Activated CD8-positive, alpha-beta memory T cell treated with anti-CD3 and anti-CD28 coated beads for 48 hours (primary cell): ENCODE measurements at regions not wholly inside any gene's neighbourhood (a gene's known extent, or its start where the extent isn't known, plus 50 kb on each side); places are given as distances from the start of the nearest gene placed in this dataset.
"Not testable (repeated sequence)": the region's sequence is repeated elsewhere in the genome, so short reads cannot be mapped to it uniquely, and the experiment has no call there.

ENCODE experiments used
- DNase-seq, 3 experiments: peaks; one replicate each; pipeline ENCODE4 v3.0.0-alpha.2; 2020; ENCODE audit warnings: low read depth in 2 of 3, low spot score in 2 of 3

DNA sequence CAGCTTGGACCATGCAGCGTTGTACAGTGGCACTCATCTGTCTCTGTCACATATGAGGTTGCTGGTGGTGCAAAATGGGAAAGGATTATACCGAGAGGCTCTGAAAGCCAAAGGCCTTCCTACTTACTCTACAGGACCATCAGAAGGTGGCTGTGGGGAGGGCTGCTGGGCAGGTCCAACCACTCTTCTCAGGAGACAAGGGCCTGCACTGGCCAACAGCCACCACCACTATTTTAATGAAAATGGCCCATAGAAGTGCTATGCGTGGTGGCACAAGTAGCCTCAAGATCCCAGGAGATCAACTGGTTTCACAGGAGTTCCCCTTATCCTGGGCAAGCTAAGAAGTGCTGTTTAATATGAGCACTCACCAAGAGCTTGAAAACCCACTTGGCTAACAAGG is 52.3 kb downstream of the MRPL57 start:
- DNase-seq = no peak

DNA sequence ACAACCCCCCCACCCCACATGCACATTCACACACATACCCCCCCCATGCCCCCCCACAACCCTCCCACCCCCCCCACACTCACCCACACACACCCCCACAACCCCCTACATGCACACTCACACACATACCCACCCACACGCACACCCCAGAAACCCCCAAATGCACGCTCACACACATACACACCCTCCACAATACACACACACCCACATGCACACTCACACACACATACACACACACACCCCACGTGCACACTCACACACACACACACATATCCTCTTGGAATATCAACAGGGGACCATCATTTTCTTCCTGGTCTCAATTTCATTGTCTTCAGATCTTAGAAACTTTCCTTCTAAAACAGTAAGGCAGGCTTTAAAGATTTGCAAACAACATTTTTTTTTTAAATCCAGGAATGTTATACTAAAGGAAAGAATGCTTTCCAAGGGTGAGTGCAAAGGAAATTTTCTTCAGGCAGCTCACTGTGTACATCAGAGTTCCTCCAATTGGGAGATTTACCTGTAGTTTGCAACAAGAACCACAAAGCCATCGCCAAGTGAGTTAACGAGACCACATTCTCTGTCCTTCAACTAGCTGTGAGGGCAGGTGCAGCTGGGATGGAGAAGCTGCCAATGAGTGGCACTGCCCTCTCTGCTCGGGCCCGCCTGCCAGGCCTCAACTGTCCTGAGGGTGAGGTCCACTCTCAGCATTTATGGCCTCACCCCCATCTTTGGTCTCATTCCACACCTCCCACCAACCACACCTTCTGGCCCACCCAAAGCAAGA is 53.0 kb downstream of the MRPL57 start:
- DNase-seq = no peak

DNA sequence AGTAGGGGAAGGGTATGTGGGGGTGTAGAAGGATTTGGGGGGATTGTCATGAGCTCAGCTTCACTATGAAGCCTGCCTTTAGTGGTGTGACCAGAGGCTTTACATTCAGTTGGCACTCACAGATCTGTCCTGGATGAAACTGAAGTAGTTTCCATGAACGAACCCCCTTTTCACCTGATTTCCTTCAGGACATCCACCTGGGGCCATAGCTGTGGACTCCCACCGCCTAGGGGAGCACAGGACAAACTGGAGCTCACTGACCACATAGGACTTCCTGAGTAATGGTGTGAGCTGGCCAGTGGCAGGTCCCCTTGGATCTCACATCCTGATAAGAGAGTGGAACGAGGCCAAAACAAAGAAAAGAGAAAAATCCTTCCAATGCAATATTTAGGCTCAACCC is 54.1 kb downstream of the MRPL57 start:
- no peak for DNase-seq

DNA sequence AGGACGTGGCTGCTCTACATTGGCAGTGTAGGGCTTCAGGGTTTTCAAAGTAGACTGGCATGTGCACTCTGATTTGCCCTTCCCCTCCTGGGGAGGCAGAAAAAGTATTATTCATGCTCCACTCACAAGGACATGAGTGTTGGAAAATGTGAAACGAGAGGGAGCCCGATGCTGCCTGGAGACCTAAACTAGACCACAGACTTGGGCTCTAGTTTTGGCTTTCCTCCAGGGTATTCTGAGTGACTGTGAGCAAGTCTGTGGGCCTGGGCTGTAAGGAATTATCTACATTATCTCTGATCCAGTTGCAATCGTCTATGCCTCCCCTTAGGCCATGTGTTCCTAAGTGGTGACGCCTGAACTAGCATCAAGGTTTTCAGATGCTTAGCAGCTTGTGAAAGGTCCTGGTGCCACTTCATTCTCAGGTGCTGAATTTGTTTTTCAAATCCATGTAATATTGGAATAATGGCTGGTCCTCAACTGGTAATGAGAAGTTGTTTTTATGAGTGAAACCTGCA is 55.0 kb downstream of the MRPL57 start:
- DNase-seq = no peak

DNA sequence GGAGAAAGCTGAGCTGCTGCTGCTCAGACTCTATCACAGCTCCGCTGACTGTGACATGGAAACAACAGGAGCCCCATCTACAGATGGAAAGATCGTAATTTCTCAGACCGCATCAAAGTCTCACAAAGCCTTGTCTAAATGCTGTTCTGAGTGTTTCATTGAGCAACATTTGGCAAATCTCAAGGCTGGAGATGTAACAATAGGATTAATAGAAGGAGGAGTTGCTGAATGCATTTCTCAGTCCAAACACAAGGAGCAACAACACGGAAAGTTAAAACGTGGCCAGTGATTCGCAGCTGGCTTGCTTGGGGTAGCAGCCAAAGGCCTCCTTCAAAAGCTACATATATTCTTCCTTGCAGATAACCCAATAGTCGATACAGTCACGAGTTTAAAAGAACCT is 55.7 kb downstream of the MRPL57 start:
- no peak for DNase-seq

DNA sequence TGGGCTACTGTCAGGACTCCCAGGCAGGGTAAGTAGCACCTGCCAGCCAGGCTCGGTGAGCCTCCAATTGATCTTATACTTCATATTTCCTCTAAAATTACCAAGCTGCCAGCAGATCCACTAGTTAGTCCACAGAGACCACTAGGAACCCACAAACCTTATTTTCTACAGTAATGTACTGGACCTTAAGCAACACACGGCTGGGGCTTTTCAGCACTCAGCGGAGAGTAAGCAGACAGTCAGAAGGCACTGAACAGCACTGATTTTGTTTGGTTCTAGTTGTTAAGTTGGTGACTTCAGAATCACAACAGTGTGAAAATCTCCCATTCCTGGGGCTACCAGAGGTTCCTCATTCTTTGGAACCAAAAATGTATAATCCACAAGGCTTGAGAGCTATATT is 56.1 kb downstream of the MRPL57 start:
- DNase-seq = no peak

DNA sequence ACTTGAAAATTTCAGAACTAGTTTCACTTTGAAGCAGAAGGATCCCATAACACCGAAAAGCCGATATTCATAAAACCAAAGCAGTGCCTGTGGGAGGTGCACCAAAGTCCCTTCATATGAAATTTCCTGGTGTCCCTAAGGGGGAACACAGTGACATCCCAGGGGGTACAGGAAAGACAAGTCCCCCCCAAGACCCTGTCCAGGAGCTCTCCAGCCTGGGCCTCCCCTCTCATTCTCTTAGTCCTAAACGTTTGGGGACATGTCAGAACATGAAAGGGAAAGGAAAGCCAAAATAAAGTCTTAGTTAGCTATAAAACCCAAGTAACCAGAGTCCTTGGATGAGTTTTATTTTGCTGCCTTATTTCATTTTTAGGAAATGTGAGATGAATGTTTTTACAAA is 56.6 kb downstream of the MRPL57 start:
- no peak for DNase-seq

DNA sequence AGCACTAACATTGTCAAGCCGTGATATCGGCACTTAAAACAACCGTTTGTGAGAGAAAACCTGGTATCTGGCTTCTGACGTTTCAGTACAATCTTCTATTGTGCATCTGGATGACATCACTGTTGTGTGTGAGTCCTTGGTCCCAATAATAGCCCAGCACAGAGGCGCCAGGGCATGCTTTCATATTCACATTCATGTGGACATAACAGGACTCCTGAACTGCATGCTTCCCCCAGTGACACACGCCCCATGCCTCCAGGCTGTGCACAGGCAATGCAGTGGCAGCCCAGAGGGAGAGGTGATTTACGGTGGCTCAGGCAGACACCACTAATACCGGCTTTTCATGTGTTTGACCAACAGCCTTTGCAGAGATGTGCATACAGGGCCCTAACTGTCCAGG is 58.1 kb downstream of the MRPL57 start:
- DNase-seq = no peak

DNA sequence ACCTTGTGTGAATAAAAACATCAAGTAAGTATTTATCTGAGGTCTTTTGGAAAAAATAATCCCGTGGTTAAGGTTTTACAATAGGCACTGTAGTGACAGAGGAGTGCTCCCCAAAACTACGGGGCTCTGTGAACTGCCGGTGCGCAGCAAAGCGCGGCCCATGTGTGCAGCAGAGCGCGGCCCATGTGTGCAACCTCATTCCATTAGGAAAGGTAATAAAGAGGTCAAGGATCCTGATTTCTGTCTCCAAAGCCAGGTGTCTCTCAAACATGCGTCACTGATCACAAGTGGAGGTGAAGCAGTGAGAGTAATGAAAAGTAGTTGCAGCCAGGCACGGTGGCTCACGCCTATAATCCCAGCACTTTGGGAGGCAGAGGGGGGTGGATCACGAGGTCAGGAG is 58.7 kb downstream of the MRPL57 start:
- no peak for DNase-seq

DNA sequence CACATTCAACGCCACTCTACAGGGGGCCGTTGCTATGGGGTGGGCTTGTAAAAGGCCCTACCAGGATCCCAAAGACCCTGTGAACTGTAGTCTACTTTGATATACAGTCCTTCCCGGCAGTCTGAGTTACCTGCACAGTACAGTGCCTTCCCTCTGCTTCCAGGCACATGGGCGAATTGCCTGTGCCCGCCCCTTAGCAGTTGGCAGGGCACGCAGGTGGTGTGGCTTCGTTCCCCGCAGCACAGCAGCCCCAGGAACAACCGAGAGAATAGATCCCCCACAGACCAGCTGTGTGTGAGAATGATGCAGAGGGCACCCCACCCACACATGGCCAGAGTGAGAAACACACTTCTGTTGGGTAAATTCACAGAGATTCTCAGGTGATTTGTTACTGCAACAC is 60.6 kb downstream of the MRPL57 start:
- no peak for DNase-seq

DNA sequence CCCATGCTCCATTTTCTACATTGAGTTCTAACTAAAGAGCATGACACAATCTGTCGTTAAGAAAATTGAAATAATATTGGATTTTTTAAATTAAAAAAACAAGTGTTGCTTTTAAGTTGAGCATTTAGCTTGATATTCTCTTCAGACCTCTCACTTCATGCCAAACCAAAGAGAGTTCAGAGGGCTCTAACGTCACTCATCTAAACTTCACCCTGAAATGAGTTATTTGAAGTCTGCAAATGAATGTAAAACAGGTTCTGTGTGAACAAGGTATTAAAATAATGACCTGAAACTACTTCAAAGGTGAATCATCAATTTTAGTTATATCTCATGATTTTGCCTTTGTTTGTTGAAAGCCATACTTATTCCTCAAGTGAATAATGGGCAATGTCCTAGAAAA is 61.8 kb downstream of the MRPL57 start:
- DNase-seq = no peak

DNA sequence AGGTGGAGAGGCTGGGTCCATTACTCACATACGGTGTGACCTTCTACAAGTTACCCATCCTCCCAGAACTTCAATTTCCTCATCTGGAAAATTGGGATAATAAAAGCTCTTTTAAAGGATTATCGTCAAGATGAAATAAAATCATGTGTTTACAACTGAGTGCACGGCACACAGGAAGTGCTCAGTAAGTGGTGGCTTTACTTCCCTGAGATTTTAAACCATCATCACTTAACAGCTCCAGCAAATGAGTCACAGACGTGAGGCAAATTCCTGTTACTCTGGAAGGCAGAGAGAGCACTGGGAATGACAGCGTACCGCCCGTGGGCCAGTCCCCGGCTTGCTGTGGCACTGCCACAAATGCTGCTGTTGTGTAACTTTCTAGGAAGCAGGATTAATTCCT is 64.1 kb downstream of the MRPL57 start:
- no peak for DNase-seq

DNA sequence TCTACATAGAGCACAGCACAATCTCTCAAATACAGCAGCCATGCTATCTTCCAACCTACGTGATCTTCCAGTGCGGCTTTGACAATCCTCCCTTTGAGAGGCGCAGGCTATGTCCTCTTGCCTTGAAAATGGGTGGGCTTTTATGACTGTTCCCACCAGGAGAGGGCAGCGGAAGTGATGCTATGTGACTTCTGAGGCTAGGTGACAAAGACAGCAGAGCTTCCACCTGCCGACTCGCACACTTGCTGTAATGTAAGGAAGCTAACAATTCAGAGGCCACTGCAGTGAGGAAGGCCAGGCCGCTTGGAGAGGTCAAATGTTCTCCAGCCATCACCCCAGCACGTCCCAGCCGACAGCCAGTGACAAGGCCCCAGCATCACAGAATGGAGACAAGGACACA is 65.8 kb downstream of the MRPL57 start:
- no peak for DNase-seq

DNA sequence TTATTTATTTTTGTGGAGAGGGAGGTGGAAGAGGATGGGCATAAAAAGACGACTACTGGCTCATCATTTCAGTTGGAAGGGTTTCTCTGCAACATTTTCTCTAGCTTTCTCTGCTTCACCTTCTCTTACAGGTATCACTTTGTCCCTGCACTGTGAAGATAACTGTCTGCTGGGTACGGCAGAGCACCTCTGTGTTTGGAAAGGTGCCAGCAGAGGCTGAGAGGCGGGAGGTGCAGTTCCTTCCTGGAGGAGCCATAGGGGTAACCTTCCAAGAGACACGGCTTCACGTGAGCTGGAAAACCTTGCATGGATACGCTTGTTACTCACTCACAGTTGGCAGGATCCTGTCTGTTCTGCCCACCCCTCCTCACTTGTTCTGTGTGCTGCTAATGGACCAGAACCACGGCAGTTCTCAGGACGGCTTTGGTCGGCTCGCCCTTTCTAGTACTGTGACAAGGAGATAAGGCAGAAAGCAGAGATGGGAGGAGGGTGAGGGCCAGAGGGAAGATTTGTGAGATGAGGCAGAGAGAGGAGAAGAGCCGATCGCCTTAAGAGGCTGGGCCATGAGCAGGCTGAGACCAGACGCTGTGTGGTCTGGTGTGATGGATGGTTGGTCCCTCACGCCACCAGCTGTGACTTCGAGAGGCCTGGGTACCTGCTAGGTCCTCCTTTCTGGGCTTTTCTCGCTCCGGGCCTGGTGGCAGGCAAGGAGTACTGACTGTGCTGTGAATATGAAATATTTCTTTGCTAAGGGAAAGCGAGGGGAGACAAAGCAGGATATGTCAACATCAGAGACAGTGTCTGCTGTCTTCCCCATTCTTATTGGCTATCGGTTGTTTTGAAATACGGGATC is 66.8 kb downstream of the MRPL57 start:
- DNase-seq = no peak

DNA sequence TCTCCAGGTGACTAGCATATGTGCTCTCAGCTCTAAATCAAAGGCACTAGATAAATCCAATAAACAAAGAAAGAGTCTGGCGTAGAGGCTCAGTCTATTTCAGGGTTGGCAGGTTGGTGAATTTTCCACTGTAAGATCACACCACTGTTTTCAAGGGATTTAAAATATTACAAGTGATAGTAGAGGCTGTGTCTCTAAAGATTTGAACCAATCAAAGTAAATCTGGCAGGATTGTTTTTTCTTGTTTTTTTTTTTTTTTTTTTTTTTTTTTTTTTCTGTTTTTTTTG is 67.4 kb downstream of the MRPL57 start:
- not testable (repeated sequence) for DNase-seq

DNA sequence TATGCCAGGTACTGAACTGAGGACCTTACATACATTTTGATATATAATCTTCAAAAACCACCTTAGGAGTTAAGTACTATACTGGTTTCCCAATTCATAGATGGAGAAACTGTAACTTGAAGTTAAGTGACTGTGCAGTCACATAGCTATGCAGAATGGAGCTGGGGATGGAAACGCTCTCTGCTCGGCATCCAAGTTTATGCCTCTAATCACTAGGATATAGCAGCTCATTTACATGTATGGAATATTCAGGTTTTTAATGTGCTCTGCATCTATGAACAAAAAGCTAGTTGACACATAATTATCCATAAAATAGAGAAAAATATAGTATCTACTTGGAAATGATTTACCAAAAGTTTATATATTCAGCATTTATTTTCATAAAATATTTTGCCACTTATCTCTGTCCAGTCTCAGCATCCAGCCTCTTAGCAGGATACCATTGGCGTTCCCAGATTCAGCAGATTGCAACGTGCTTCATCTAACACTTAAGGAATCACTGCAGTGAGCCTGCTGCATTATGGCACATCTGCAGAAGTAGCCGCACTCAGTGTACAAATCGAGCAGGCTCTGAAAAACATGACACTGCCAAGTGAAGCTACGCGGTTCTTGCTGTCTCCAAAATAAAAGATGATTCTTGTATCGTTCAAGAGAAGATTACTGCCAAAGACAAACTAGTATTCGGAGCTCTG is 70.4 kb downstream of the MRPL57 start:
- DNase-seq = no peak

DNA sequence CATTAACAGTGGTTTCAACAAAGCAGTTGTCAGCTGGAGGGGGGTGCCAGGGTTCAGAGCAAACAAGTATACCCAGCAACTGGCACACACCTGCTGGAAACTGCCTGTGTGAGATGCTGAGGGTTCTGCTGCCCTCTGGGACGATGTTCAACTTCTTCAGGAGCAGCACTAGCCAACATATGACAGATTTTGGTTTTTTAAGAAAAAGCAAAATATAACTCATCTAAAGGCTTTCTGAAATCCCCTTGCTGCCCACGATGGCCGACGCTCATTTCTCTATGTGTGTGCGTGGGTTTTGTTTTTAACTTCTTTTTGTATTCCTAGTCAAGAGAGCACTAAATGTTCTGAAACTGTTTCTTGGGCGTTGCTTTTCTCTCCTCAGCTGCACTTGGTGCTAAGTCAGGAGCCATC is 79.9 kb downstream of the MRPL57 start:
- no peak for DNase-seq

DNA sequence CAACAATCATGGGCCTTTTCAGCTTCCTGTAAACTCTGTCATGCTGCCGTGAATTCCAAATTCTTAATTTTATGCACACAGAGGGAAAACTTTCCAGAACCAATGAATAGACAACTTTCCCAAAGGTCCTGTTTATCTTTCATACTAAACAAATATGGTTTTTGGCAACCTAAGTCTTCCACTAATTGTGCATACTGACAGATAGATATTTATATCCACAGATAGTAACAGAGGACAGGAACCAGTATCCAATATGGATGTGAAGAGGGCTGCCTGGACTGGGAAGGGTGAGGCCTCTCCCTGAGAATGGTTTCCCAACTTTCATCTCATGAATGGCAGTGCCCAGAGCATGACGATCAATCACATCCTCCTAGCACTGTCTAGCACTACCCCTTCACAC is 80.4 kb downstream of the MRPL57 start:
- DNase-seq = no peak

DNA sequence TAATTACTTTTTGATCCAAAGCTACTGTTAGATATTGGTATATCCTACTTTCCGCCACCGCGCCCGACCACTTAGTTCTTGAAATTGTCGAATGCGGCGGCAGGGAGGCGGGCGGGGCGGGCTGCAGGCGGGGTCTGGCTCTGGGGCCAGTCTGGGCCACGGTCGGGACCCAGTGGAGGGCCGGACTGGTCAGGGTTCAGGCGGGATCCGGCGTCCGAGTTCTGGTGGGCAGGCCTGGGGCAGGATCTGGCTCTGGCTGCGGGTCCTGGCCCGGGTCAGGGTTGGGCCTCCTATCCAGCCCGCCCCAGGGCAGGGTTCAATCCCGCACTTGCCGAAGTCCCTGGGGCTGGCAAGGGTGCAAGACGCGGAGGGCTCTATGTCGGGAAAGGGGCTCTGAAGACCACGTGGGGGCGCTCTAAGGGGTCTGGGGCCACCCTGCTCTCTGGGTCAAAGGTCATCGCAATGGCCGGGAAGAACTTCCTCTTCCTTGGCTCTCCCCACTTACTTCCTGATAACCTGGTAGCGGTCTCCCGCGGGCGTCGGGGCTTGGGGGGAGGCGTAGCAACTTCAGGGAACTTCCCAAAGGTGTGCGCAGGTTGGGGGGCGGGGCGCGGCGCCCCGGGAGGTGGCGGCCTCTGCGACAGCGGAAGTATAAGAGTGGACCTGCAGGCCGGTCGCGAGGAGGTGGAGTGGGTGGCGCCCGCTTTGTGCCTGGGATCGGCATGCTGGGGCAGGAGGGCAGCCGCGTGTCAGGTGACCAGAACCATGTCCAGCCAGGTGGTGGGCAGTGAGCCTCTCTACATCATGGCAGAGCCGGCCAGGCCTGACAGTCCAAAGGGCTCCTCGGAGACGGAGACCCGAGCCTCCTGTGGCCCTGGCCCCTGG is 83.4 kb downstream of the MRPL57 start:
- no peak for DNase-seq

DNA sequence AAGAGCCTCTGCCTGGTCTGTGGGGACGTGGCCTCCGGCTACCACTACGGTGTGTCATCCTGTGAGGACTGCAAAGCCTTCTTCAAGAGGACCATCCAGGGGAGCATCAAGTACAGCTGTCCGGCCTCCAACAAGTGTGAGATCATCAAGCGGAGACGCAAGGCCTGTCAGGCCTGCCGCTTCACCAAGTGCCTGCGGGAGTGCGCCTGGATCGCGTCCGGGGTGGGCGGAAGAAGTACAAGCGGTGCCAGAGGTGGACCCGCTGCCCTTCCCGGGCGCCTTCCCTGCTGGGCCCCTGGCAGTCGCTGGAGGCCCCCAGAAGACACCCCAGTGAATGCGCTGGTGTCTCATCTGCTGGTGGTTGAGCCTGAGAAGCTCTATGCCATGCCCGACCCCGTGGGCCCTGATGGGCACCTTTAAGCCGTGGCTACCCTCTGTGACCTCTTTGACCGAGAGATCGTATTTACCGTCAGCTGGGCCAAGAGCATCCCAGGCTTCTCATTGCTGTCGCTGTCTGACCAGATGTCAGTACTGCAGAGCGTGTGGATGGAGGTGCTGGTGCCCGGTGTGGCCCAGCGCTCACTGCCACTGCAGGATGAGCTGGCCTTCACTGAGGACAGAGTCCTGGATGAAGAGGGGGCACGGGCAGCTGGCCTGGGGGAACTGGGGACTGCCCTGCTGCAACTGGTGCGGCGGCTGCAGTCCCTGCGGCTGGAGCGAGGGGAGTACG is 84.3 kb downstream of the MRPL57 start:
- not testable (repeated sequence) for DNase-seq
